ENCODE measurements at regions not wholly inside any gene's neighbourhood (a gene's known extent, or its start where the extent isn't known, plus 50 kb on each side); places are given as distances from the start of the nearest gene placed in this dataset.
A peak's percentile ranks its signal among the peaks of the same experiment; 100 is the strongest.

- peak; percentile 23 for DNase-seq
These were observed 328.1 kb downstream of the NR4A2 start for GRCh38 chr2:156004459-156004858.

- DNase-seq, result no peak
These were observed 328.7 kb downstream of the NR4A2 start for GRCh38 chr2:156003780-156004179.

- DNase-seq, result no peak
These were observed 330.7 kb downstream of the NR4A2 start for GRCh38 chr2:156001851-156002250.

- no peak for DNase-seq
These were observed 335.0 kb downstream of the NR4A2 start for GRCh38 chr2:155997538-155997937.

GRCh38 chr2:155994315-155994714 is 338.2 kb downstream of the NR4A2 start:
- no peak for DNase-seq

- no peak for DNase-seq
These were observed 348.7 kb downstream of the NR4A2 start for GRCh38 chr2:155983845-155984244.

GRCh38 chr2:155982135-155982534 is 350.4 kb downstream of the NR4A2 start:
- DNase-seq, result no peak

- no peak for DNase-seq
These were observed 351.5 kb downstream of the NR4A2 start for GRCh38 chr2:155980941-155981560.

- no peak for DNase-seq
These were observed 356.8 kb downstream of the NR4A2 start for GRCh38 chr2:155975734-155976133.

GRCh38 chr2:155972916-155973315 is 359.6 kb downstream of the NR4A2 start:
- DNase-seq, result no peak

GRCh38 chr2:155966064-155966471 is 366.5 kb downstream of the NR4A2 start:
- DNase-seq, result peak; percentile 43

GRCh38 chr2:155965415-155966063 is 367.0 kb downstream of the NR4A2 start:
- DNase-seq, result peak; percentile 69

- no peak for DNase-seq
These were observed 370.9 kb downstream of the NR4A2 start for GRCh38 chr2:155961641-155962040.

- DNase-seq, result no peak
These were observed 373.7 kb downstream of the NR4A2 start for GRCh38 chr2:155958834-155959233.

GRCh38 chr2:155947069-155947468 is 385.5 kb downstream of the NR4A2 start:
- DNase-seq, result no peak

- DNase-seq, result no peak
These were observed 388.3 kb downstream of the NR4A2 start for GRCh38 chr2:155944218-155944617.

GRCh38 chr2:155930312-155930711 is 402.2 kb downstream of the NR4A2 start:
- DNase-seq, result no peak

GRCh38 chr2:155917380-155917779 is 415.1 kb downstream of the NR4A2 start:
- no peak for DNase-seq

GRCh38 chr2:155913356-155913755 is 419.2 kb downstream of the NR4A2 start:
- DNase-seq, result no peak

GRCh38 chr2:155908567-155908966 is 424.0 kb downstream of the NR4A2 start:
- DNase-seq, result no peak

GRCh38 chr2:155907211-155907610 is 425.3 kb downstream of the NR4A2 start:
- no peak for DNase-seq

GRCh38 chr2:155905657-155906056 is 426.9 kb downstream of the NR4A2 start:
- DNase-seq, result no peak

- no peak for DNase-seq
These were observed 427.8 kb downstream of the NR4A2 start for GRCh38 chr2:155904720-155905119.

GRCh38 chr2:155902635-155903034 is 429.9 kb downstream of the NR4A2 start:
- no peak for DNase-seq

GRCh38 chr2:155895016-155895415 is 437.5 kb downstream of the NR4A2 start:
- DNase-seq, result no peak
